ENCODE measurements at regions not wholly inside any gene's neighbourhood (a gene's known extent, or its start where the extent isn't known, plus 50 kb on each side); places are given as distances from the start of the nearest gene placed in this dataset.

GRCh38 chr10:42987575-42987974 lies 89.3 kb upstream of the RET start:
- Histone ChIP-seq H3K36me3 (ENCODE audit: control insufficient read depth, insufficient read depth, low read length) (no peaks in the 10 kb centered on the region), H3K27me3 (ENCODE audit: control insufficient read depth, insufficient read depth, low read length) (no peaks in the 10 kb centered on the region), H3K27ac (ENCODE audit: low read length) (no peak overlapping the region), H3K9me3 (ENCODE audit: control insufficient read depth, insufficient read depth, low read length) (no peaks in the 10 kb centered on the region), H3K4me1 (ENCODE audit: control insufficient read depth, insufficient read depth, low read length) (no peaks in the 10 kb centered on the region; the same call in 1 of the 2 replicates), H3K4me3 (ENCODE audit: low read length) (no peak overlapping the region)
- no CpG with 5 or more reads among the region's 7 CpGs for WGBS (ENCODE audit: insufficient coverage, insufficient read length)
- no peak for DNase-seq (ENCODE audit: low read depth, low spot score)

- Histone ChIP-seq H3K4me3 (ENCODE audit: low read length) (no peak overlapping the region), H3K9me3 (ENCODE audit: control insufficient read depth, insufficient read depth, low read length) (no peaks in the 10 kb centered on the region), H3K36me3 (ENCODE audit: control insufficient read depth, insufficient read depth, low read length) (no peaks in the 10 kb centered on the region), H3K27ac (ENCODE audit: low read length) (no peak overlapping the region), H3K4me1 (ENCODE audit: control insufficient read depth, insufficient read depth, low read length) (no peaks in the 10 kb centered on the region; the same call in 1 of the 2 replicates), H3K27me3 (ENCODE audit: control insufficient read depth, insufficient read depth, low read length) (no peaks in the 10 kb centered on the region)
- no CpG with 5 or more reads among the region's 7 CpGs for WGBS (ENCODE audit: insufficient coverage, insufficient read length)
- DNase-seq (ENCODE audit: low read depth, low spot score): no peak
Measured at GRCh38 chr10:42988069-42988468, 88.8 kb upstream of the RET start.

DNA sequence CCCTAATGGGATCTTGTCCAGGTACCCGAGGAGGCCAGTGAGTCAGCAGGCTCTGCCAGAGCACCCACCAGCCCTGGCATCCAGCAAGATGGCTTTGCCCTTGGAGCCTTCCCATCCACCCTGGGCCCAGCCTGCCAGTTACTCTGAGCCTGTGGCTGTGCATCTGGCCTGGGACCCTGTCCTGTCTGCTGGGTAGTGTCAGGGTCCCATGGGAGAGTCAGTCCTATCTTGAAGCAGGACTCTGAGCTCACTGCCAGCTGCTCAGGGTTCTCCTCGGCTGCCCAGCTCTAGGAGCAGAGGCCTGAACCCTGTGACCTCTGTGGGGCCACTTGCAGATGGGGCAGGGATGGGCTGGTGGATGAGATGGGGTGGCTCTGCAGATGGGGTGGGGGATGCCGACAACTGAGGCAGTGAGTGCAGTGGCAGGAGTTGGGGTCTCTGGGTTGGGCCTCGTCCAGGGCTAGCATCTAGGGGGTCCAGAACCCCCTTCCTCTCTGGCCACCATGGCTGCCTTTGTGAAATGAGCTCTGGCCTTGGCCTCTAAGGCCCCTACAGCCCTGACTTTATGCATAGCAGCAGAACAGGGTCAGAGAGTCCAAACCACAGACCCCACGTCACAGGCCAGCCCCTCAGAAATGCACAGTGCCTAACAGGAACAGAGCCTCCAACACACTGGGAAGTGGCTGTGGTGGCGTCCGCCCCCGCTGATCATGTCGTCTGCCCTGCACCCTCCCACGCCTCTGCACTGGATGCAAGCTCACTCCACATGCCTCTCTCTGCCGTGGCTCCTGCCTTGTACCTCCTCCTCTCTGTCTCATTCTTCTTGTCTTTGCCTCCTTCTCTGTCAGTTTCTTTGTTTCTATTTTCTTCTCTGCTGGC lies 88.1 kb upstream of the RET start:
- no peaks in the 10 kb centered on the region for H3K9me3 ChIP-seq (ENCODE audit: control insufficient read depth, insufficient read depth, low read length)
- WGBS (ENCODE audit: insufficient coverage, insufficient read length): no CpG with 5 or more reads among the region's 11 CpGs
- no peaks in the 10 kb centered on the region; the same call in 1 of the 2 replicates for H3K4me1 ChIP-seq (ENCODE audit: control insufficient read depth, insufficient read depth, low read length)
- no peak overlapping the region for H3K27ac ChIP-seq (ENCODE audit: low read length)
- H3K27me3 ChIP-seq (ENCODE audit: control insufficient read depth, insufficient read depth, low read length): no peaks in the 10 kb centered on the region
- H3K4me3 ChIP-seq (ENCODE audit: low read length): no peak overlapping the region
- H3K36me3 ChIP-seq (ENCODE audit: control insufficient read depth, insufficient read depth, low read length): no peaks in the 10 kb centered on the region
- no peak for DNase-seq (ENCODE audit: low read depth, low spot score)

GRCh38 chr10:42989481-42989921 lies 87.4 kb upstream of the RET start:
- H3K36me3 ChIP-seq (ENCODE audit: control insufficient read depth, insufficient read depth, low read length): no peaks in the 10 kb centered on the region
- no peaks in the 10 kb centered on the region for H3K27me3 ChIP-seq (ENCODE audit: control insufficient read depth, insufficient read depth, low read length)
- no peak overlapping the region for H3K27ac ChIP-seq (ENCODE audit: low read length)
- H3K4me1 ChIP-seq (ENCODE audit: control insufficient read depth, insufficient read depth, low read length): no peaks in the 10 kb centered on the region; the same call in 1 of the 2 replicates
- WGBS (ENCODE audit: insufficient coverage, insufficient read length): no CpG with 5 or more reads among the region's 2 CpGs
- DNase-seq (ENCODE audit: low read depth, low spot score): no peak
- H3K9me3 ChIP-seq (ENCODE audit: control insufficient read depth, insufficient read depth, low read length): no peaks in the 10 kb centered on the region
- no peak overlapping the region for H3K4me3 ChIP-seq (ENCODE audit: low read length)

DNA sequence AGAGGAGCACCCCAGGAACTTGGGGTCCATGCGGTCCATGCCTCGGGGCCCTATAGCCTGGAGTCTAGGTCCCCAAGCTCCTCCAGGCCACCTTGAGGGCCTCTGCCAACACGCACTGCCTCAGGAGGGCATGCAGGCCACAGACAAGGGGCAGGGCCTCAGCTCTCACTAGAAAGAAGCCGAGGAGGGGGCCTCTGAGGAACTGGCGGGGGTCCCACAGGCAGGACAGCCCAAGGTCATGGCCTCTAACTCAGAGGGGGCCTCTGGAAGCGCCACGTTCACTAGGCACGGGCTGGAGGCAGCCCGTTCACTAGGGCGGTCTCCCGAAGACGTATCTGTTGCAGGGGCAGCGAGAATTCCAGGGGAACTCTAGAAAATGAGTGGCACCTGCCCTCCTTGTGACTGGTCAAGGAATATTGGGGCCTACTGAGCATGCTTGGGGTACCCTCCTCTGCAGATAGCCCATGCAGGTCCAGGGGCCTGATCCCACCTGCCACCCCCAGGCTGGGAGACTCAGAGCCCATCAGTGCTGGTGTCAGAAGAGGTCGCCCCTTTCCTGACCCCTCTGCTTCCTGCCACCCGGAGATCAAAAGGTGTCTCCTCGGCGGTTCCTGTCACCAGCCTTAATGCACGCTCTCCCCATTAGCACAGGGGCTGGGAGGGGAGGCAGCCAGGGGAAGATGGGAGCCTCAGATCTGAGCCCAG lies 86.7 kb upstream of the RET start:
- Histone ChIP-seq H3K27ac (ENCODE audit: low read length) (no peak overlapping the region), H3K4me1 (ENCODE audit: control insufficient read depth, insufficient read depth, low read length) (no peaks in the 10 kb centered on the region; the same call in 1 of the 2 replicates), H3K4me3 (ENCODE audit: low read length) (no peak overlapping the region), H3K27me3 (ENCODE audit: control insufficient read depth, insufficient read depth, low read length) (no peaks in the 10 kb centered on the region), H3K9me3 (ENCODE audit: control insufficient read depth, insufficient read depth, low read length) (no peaks in the 10 kb centered on the region), H3K36me3 (ENCODE audit: control insufficient read depth, insufficient read depth, low read length) (no peaks in the 10 kb centered on the region)
- no peak for DNase-seq (ENCODE audit: low read depth, low spot score)
- no CpG with 5 or more reads among the region's 18 CpGs for WGBS (ENCODE audit: insufficient coverage, insufficient read length)

GRCh38 chr10:42990721-42991441 lies 86.0 kb upstream of the RET start:
- Histone ChIP-seq H3K27ac (ENCODE audit: low read length) (no peak overlapping the region), H3K9me3 (ENCODE audit: control insufficient read depth, insufficient read depth, low read length) (no peaks in the 10 kb centered on the region), H3K4me1 (ENCODE audit: control insufficient read depth, insufficient read depth, low read length) (no peaks in the 10 kb centered on the region; the same call in 1 of the 2 replicates), H3K36me3 (ENCODE audit: control insufficient read depth, insufficient read depth, low read length) (no peaks in the 10 kb centered on the region), H3K4me3 (ENCODE audit: low read length) (no peak overlapping the region), H3K27me3 (ENCODE audit: control insufficient read depth, insufficient read depth, low read length) (no peaks in the 10 kb centered on the region)
- no peak for DNase-seq (ENCODE audit: low read depth, low spot score)
- WGBS (ENCODE audit: insufficient coverage, insufficient read length): no CpG with 5 or more reads among the region's 18 CpGs

- Histone ChIP-seq H3K9me3 (ENCODE audit: control insufficient read depth, insufficient read depth, low read length) (no peaks in the 10 kb centered on the region), H3K27ac (ENCODE audit: low read length) (no peak overlapping the region), H3K4me1 (ENCODE audit: control insufficient read depth, insufficient read depth, low read length) (no peaks in the 10 kb centered on the region; the same call in 1 of the 2 replicates), H3K36me3 (ENCODE audit: control insufficient read depth, insufficient read depth, low read length) (no peaks in the 10 kb centered on the region), H3K27me3 (ENCODE audit: control insufficient read depth, insufficient read depth, low read length) (no peaks in the 10 kb centered on the region), H3K4me3 (ENCODE audit: low read length) (no peak overlapping the region)
- WGBS (ENCODE audit: insufficient coverage, insufficient read length): no CpG with 5 or more reads among the region's 10 CpGs
- DNase-seq (ENCODE audit: low read depth, low spot score): no peak
Measured at GRCh38 chr10:42991442-42992098, 85.3 kb upstream of the RET start.

- no peaks in the 10 kb centered on the region for H3K36me3 ChIP-seq (ENCODE audit: control insufficient read depth, insufficient read depth, low read length)
- H3K4me1 ChIP-seq (ENCODE audit: control insufficient read depth, insufficient read depth, low read length): no peaks in the 10 kb centered on the region; the same call in 1 of the 2 replicates
- H3K27me3 ChIP-seq (ENCODE audit: control insufficient read depth, insufficient read depth, low read length): no peaks in the 10 kb centered on the region
- no peak overlapping the region for H3K27ac ChIP-seq (ENCODE audit: low read length)
- no peak for DNase-seq (ENCODE audit: low read depth, low spot score)
- H3K9me3 ChIP-seq (ENCODE audit: control insufficient read depth, insufficient read depth, low read length): no peaks in the 10 kb centered on the region
- WGBS (ENCODE audit: insufficient coverage, insufficient read length): no CpG with 5 or more reads among the region's 12 CpGs
- no peak overlapping the region for H3K4me3 ChIP-seq (ENCODE audit: low read length)
Measured at GRCh38 chr10:42992156-42992956, 84.5 kb upstream of the RET start.

DNA sequence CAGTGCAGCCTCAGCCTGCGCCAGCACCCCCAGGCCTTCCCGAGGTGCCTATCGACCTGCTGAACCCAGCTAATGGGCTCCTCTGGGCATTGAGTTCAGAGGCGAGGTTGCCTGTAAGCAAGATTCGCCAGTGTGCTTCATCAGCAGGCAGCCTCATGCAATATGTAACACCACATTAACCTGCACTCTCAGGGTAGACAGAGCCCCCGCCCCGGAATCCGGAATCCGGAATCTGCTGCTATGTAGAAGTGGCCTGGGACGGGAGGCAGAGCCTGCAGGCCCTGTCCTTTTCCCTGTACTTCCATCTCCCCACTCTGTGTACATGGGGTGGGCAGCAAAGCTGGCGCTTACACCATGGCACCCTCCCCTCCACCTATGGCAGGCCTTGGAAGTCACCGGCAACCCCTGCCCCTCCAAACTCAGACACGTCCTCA lies 83.9 kb upstream of the RET start:
- WGBS (ENCODE audit: insufficient coverage, insufficient read length): no CpG with 5 or more reads among the region's 13 CpGs
- Histone ChIP-seq H3K36me3 (ENCODE audit: control insufficient read depth, insufficient read depth, low read length) (no peaks in the 10 kb centered on the region), H3K4me3 (ENCODE audit: low read length) (no peak overlapping the region), H3K27ac (ENCODE audit: low read length) (no peak overlapping the region), H3K4me1 (ENCODE audit: control insufficient read depth, insufficient read depth, low read length) (no peaks in the 10 kb centered on the region; the same call in 1 of the 2 replicates), H3K9me3 (ENCODE audit: control insufficient read depth, insufficient read depth, low read length) (no peaks in the 10 kb centered on the region), H3K27me3 (ENCODE audit: control insufficient read depth, insufficient read depth, low read length) (no peaks in the 10 kb centered on the region)
- DNase-seq (ENCODE audit: low read depth, low spot score): no peak
